NCI-H1417 (cell line): ENCODE measurements at regions not wholly inside any gene's neighbourhood (a gene's known extent, or its start where the extent isn't known, plus 50 kb on each side); places are given as distances from the start of the nearest gene placed in this dataset.

ENCODE experiments used
- DNase-seq, 3 experiments: peaks; one replicate each; lab custom pipeline; 2025; lab: John Stamatoyannopoulos, UW

GRCh38 chr1:216815260-216816131 is 92.3 kb upstream of the ESRRG start:
- peak; percentile 17 to 65 (median 60) for DNase-seq

GRCh38 chr1:216814576-216815259 is 91.5 kb upstream of the ESRRG start:
- no peak for DNase-seq

- no peak for DNase-seq
These were observed 89.7 kb upstream of the ESRRG start for GRCh38 chr1:216812966-216813365.

GRCh38 chr1:216809649-216810048 is 86.4 kb upstream of the ESRRG start:
- DNase-seq = no peak

- no peak for DNase-seq
These were observed 84.5 kb upstream of the ESRRG start for GRCh38 chr1:216807696-216808095.

GRCh38 chr1:216805953-216806352 is 82.7 kb upstream of the ESRRG start:
- peak in 2 of 3 experiments; percentile 40 to 65 for DNase-seq

- DNase-seq = peak; percentile 13 to 70 (median 14)
These were observed 82.0 kb upstream of the ESRRG start for GRCh38 chr1:216805233-216805632.

GRCh38 chr1:216804111-216804510 is 80.9 kb upstream of the ESRRG start:
- no peak for DNase-seq

GRCh38 chr1:216794586-216794985 is 71.4 kb upstream of the ESRRG start:
- DNase-seq = no peak

- DNase-seq = no peak
These were observed 70.7 kb upstream of the ESRRG start for GRCh38 chr1:216793973-216794372.

GRCh38 chr1:216793303-216793702 is 70.1 kb upstream of the ESRRG start:
- no peak for DNase-seq

GRCh38 chr1:216788671-216789070 is 65.4 kb upstream of the ESRRG start:
- no peak for DNase-seq

GRCh38 chr1:216785737-216786136 is 62.5 kb upstream of the ESRRG start:
- DNase-seq = no peak

GRCh38 chr1:216785221-216785620 is 62.0 kb upstream of the ESRRG start:
- no peak for DNase-seq

GRCh38 chr1:216779686-216780085 is 56.5 kb upstream of the ESRRG start:
- peak in 1 of 3 experiments; percentile 42 for DNase-seq

GRCh38 chr1:216778737-216779136 is 55.5 kb upstream of the ESRRG start:
- DNase-seq = peak in 1 of 3 experiments; percentile 44

GRCh38 chr1:216777148-216777547 is 53.9 kb upstream of the ESRRG start:
- DNase-seq = no peak
